ENCODE measurements at regions not wholly inside any gene's neighbourhood (a gene's known extent, or its start where the extent isn't known, plus 50 kb on each side); places are given as distances from the start of the nearest gene placed in this dataset.

DNA sequence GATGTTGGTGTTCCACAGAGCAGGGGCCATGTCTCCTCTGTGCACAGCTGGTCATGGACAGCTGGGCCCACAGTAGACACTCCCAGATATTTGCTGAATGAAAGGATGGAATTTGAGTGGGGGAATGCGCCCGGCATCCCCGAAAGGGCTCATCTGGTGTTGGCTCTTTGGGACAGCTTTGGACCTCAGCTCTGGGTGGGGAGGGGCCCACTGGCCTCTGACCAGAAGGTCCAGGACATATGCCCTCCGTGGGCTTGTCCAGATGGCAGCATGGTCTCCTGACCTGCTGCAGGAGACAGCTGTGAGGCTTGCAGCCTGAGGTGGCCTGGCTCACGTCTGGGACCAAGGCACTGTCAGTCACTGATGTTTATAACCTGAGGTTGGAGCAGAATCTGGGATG, 160.4 kb upstream of the AJAP1 start:
- TF ChIP-seq, protein P1, sequence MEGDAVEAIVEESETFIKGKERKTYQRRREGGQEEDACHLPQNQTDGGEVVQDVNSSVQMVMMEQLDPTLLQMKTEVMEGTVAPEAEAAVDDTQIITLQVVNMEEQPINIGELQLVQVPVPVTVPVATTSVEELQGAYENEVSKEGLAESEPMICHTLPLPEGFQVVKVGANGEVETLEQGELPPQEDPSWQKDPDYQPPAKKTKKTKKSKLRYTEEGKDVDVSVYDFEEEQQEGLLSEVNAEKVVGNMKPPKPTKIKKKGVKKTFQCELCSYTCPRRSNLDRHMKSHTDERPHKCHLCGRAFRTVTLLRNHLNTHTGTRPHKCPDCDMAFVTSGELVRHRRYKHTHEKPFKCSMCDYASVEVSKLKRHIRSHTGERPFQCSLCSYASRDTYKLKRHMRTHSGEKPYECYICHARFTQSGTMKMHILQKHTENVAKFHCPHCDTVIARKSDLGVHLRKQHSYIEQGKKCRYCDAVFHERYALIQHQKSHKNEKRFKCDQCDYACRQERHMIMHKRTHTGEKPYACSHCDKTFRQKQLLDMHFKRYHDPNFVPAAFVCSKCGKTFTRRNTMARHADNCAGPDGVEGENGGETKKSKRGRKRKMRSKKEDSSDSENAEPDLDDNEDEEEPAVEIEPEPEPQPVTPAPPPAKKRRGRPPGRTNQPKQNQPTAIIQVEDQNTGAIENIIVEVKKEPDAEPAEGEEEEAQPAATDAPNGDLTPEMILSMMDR (IDR thresholded peaks at IDR 0.05; ENCODE audit: low read depth, low read length), result no peak

DNA sequence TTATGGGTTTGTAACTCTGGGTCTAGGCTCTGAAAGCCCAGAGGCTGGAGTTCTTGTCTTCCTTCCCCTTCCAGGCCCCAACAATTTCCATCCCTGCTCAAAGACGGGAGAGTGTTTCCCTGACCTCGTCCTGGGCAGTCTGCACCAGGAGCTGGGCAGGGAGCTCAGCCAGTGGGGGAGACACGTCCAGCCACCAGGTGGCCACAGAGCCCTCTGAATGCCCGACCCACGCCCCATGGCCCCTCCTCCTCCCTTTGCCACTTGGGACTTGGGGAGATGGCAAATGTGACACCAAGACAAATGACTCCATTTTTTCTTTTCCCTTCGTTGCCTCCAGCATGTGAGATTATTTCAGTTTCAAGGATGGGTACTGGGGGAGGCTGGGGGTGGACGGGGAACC, 159.9 kb upstream of the AJAP1 start:
- no peak overlapping the region for H3K4me3 ChIP-seq (ENCODE audit: low read depth, low read length)
- TF ChIP-seq, protein P1 (IDR thresholded peaks at IDR 0.05; ENCODE audit: low read depth, low read length), result no peak

More for the DNA sequence above, 160.4 kb upstream of the AJAP1 start:
- no peak overlapping the region for H3K4me3 ChIP-seq (ENCODE audit: low read depth, low read length)

DNA sequence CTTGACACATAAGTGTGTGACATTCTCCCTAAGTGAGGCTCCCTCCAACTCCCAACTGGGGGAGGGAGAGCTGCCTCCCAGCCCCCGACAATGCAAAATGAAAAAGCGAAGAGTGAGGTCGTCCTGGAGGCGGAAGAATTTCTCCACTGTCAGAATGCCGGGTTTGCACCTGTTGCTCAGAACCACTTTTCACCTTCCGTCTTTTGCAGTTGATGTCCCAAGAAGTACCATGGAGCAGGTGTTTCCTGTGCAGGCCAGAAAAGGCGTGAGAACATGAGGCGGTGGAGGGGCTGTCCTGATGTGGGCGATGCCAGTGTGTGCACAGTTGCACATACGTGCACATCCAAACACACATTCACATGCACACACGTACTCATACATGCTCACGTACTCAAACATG, 158.6 kb upstream of the AJAP1 start:
- H3K4me3 ChIP-seq (ENCODE audit: low read depth, low read length), result no peak overlapping the region
- TF ChIP-seq, protein P1 (IDR thresholded peaks at IDR 0.05; ENCODE audit: low read depth, low read length), result no peak

DNA sequence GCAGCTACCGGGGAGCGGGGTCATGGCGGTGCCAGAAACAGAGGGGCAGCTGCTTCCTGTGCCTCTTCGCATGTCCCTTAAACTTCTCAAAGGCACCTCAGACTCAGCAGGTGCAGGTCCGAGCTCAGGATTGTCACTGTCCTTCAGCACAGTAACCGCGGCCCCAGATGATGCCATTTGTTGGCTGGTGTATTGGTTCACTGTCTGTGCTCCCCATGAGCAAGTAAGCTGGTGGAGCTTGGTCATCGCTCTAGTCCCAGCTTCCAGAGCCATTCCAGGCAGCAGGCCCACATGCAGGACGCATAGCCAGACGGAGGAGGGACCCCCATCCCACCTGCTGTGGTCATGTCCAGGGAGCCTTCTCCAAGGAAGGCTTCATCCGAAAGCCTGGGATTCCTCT, 154.0 kb upstream of the AJAP1 start:
- TF ChIP-seq, protein P1 (IDR thresholded peaks at IDR 0.05; ENCODE audit: low read depth, low read length), result no peak

DNA sequence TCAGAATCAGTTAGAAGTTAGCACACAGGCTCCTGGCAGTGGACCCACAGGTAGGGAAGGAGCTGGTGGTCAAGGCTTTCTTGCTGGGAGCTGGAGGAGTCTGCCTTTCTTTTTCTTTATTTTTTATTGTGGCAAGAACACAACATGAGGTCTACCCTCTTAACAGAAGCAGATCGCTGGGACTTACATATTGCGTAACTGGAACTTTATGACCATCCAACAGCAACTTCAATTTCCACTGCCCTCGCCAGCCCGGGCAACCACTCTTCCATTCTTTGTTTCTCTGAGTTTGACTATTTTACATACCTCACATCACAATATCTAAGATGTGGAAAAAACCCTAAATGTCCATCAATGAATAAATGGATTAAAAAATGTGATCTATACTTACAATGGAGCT, 147.8 kb upstream of the AJAP1 start:
- no peak overlapping the region for H3K4me3 ChIP-seq (ENCODE audit: low read depth, low read length)
- TF ChIP-seq, protein P1 (IDR thresholded peaks at IDR 0.05; ENCODE audit: low read depth, low read length), result no peak

More for the DNA sequence above, 154.0 kb upstream of the AJAP1 start:
- no peak overlapping the region for H3K4me3 ChIP-seq (ENCODE audit: low read depth, low read length)

DNA sequence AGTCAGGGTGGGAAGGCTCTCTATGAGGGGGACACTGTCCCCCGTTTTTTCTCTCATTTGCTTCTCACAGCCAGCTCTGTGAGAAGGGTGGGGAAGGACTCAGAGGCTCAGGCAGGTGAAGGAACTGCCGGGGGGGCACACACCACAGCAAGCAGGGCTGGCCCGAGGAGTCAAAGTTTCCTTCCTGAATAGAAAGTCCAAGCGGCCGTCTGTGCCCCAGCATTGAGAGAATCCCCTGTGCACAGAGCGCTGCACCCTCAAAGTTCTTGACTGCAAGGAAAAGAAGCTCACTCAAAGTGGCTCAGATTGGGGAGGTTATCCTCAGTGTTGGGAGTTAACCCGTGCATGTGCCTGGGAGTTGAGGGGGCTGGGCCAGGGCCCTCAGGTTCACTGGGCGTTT, 145.2 kb upstream of the AJAP1 start:
- H3K4me3 ChIP-seq (ENCODE audit: low read depth, low read length), result no peak overlapping the region
- TF ChIP-seq, protein P1 (IDR thresholded peaks at IDR 0.05; ENCODE audit: low read depth, low read length), result no peak

DNA sequence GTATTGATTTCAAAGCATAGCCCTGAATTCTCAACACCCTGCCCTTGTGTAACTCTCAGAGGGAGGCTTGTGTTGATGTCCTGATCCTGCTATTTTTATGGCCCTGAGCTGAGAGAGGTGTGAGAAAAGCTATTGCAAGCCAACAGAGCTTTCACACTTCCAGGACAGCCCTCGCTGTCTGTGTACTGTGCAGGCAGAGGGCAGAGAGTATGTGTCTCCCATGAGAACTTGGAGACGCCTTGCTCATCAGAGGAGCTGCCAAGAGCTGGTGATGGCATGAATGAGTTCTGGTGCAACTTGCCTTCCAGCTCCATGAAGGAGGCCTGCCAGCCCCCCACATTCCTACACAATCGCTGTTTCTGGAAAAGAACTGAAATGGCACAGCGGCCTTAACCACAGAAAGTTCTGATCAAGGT, 144.1 kb upstream of the AJAP1 start:
- TF ChIP-seq, protein P1 (IDR thresholded peaks at IDR 0.05; ENCODE audit: low read depth, low read length), result no peak

More for the DNA sequence above, 144.1 kb upstream of the AJAP1 start:
- no peak overlapping the region for H3K4me3 ChIP-seq (ENCODE audit: low read depth, low read length)
